SK-N-MC (cell line): ENCODE measurements at regions not wholly inside any gene's neighbourhood (a gene's known extent, or its start where the extent isn't known, plus 50 kb on each side); places are given as distances from the start of the nearest gene placed in this dataset.

ENCODE experiments used
- EZH2 ChIP-seq: fragments of 200-600 bp; sonication (generic); IDR thresholded peaks from one replicate; pipeline ENCODE4 v1.6.1; 2017; ENCODE audit warnings: antibody characterized with exemption
- FOXP2 ChIP-seq: optimal IDR thresholded peaks from 2 replicates; pipeline ENCODE3; 2011; ENCODE audit warnings: mild to moderate bottlenecking, moderate library complexity; ENCODE audit not compliant: insufficient read depth; ENCODE audit errors: extremely low read length, control extremely low read depth
- POLR2AphosphoS5 ChIP-seq: IDR thresholded peaks from 2 replicates; pipeline ENCODE4 v1.6.1; 2012; ENCODE audit warnings: mild to moderate bottlenecking, low read depth, low read length, borderline replicate concordance

GRCh38 chr17:53264730-53265129 lies 558.0 kb upstream of the KIF2B start:
- TF ChIP-seq POLR2AphosphoS5 (no peak), EZH2 (no peak), FOXP2 (no peak)
